NCI-H2171 (cell line): ENCODE measurements at regions not wholly inside any gene's neighbourhood (a gene's known extent, or its start where the extent isn't known, plus 50 kb on each side); places are given as distances from the start of the nearest gene placed in this dataset.

Source experiments
- DNase-seq: peaks from one replicate; lab custom pipeline; 2025; lab: John Stamatoyannopoulos, UW

DNA sequence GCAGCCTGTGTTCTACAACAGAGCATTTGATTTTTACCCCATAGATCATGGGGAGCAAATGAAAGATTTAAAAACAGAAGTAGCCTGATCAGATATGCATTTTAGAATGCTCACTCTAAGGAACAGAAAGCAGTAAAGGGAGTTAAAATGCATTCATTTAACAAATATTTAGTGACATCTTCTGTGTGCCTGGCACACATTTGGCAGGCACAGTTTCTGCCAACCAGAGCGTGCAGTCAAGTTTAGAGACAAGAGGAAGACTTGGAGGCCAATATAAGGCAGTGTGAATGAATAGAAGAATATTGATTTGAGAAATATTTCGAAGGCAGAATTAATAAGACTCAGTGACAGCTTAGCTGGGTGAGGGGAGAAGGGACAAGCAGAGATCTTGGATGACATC, 210.1 kb downstream of the KDR start:
- no peak for DNase-seq

- DNase-seq: no peak
Observed at GRCh38 chr4:54914781-54915180, 210.6 kb downstream of the KDR start.

DNA sequence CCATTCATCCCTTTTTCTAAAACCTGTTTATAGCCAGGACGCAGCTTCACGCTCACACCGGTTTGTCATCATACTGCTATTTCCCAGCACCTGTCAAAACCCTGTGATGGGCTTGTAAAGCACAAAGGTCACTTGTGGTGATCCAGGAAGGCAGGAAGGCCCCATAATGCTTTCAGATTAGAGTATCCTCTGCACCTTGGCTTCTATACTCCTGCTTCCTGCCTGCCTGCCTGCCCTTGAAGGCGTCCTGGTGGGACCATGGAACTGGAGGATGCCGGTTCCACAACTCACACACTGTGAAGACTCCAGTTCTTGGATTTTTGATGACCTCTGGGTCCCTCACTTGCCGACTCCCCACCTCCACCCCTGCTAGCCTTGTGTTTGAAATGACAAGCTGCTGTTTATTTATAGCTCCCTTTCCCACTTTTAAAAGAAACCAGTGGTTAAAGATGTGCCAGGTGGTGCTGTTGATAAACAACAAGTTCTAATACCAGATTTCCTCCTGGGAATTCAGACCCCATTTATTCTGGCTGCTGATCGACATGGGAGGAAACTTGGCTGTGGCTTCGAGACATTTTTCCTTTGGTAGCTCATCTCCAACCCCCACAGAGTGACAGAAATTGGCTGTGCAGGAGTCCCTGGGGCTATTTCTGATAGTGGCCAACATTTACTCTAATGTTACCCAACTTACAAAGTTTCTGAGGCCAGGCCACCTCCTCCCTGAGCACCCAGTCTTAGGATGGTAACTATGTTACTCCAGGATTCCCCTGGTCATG, 211.5 kb downstream of the KDR start:
- peak; percentile 19 for DNase-seq

DNA sequence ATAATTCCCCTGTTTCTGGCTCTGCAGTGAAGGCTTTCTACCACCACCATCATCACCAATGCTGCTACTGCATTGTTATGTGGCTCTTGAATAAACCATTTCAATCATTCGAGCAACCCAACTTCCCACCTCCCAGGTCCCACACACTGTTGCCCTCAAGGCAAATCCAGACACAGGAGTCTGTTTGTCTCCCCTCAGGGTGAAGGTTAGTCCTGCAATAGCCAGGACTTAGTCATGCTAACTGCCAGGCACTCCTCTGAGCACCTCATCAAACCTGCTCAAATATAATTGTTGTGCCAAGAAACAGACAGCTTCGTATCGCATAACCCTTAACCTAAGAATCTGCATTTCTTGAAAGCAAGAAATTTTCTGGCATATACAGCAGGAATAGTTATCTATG, 213.2 kb downstream of the KDR start:
- no peak for DNase-seq

DNA sequence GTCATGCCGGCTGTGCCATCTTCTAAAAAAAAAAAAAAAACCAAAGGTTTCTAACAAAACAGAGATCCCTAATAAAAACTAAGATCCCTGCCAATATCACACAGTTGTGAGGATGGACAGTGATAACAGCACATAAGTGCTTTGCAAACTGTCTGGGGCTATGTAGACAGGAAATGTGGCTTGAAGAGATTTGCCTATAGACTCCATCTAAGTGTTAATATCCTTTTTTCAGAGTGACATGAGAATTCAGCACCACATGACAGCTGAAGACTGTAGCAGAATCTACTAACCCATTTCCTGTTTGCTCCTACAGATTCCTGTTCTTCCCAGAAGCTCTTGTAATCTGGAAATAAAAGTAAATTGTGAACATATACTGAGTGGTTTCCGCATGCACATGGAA, 215.4 kb downstream of the KDR start:
- DNase-seq: no peak

GRCh38 chr4:54908763-54909162, 216.6 kb downstream of the KDR start:
- DNase-seq: no peak

DNA sequence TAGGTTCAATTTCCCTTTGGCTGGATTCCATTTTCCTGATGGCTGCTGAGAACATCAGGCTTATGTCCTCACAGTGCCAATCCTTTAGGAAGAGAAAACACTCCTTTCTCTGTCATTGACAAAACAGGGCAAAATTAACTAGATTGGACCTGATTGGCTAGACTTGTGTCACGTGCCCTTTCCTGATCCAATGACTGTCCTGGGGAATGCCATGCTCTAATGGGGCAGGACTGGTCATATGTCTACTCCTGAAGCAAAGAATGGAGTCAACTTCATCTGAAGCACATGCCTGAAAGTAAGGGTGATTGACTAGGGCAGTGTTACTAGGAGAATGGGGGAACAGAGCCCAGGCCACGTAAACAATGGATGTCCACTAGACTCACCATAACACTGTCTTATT, 220.4 kb downstream of the KDR start:
- no peak for DNase-seq

GRCh38 chr4:54902976-54903375, 222.4 kb downstream of the KDR start:
- no peak for DNase-seq

DNA sequence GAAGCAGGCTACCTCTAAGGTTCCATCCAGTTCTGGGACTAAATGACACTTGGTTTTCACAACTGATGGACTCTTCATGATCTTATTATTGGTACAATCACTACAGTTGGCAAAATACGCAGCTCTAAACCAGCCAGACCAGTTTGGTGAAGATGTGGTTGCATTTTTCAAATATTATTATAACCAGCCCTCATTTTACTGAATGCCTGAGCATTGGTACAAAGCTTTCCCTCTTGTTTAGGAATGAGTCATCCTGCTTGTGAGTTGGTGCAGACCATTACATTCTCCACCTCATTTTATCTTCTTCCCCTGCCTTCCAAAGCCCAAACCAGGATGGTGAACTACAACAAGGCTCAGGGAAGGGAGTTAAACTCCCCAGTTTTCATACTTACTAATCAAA, 223.1 kb downstream of the KDR start:
- no peak for DNase-seq

DNA sequence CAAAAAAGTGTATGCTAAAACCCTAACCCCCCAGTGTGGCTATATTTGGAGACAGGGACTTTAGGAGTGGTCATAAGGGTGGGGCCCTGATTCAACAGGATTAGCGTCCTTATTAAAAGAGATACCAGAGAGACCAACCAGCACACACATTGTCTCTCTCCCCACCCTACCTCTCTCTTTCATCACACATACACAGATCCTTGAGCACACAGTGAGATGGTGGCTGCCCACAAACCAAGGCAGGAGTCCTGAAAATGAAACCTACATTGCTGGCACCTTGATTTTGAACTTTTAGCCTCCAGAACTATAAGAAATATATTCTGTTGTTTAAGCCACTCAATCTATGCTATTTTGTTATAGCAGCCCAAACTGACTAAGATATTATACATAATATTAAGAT, 224.2 kb downstream of the KDR start:
- DNase-seq: no peak

DNA sequence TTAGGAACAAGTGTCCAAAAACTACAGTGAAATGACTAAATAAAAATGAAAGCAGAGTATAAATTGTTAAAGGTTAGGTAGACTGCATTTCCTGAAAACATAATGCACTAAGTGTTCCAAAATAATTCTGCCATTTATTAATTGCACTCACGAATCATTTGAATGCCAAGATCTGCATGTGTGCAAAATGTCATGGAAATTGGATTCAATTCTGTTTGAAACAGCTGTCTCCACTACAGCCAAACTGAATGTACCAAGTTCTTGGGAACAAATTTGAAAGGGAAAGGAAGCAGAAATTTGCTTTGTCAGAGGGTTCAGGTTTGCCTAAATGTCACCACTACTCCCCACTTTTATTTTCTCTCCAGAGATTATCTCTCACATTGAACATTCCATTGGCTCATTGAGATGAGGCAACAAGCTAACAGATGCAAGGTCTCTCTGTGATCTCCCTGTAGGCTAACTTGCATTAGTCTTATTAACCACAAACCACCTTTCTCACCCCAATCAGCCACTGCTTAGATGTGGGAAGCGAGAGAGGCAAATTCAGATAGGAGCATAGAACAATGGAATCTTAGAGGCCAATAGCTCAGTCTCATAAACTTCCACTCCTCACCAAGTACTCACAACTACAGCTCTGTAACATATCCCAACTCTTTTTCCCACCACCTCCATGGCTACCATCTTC, 226.6 kb downstream of the KDR start:
- no peak for DNase-seq

- DNase-seq: no peak
Observed at GRCh38 chr4:54898056-54898562, 227.3 kb downstream of the KDR start.

GRCh38 chr4:54897590-54897989, 227.8 kb downstream of the KDR start:
- no peak for DNase-seq

DNA sequence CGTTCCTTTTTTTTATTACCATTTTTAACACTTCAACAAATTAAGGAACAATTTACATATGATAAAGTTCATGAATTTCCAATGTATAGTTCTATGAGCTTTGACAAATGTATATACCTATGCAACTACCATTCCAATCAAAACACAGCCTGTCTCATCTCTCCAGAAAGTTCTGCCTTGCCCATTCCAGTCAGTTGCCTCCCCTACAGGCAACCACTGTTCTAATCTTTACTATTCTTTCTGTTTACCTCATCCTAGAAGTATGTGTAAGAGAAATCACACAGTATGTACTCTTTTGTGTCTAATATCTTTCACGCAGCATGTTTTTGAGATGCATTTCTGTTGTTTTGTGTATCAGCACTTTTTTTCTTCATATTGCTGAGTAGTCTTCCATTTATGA, 224.9 kb downstream of the KIT start:
- DNase-seq: no peak

DNA sequence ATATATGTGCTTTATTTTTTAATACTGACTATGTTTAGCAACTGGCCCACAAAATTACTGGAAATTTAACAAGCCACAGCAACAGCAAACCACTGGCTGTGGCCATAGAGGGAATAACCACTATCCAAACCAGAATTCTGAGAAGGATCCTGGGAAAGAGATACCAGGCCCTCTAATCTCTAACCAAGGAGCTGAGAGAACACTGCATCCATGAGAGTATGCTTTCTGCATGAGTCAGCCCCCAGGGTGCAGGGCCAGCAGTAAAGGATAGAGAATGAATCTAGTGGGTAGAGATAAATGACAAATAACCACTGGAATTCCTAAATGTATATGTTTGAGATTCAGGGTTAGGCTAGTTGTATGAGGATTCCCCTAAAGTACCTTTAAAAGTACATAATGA, 221.8 kb downstream of the KIT start:
- DNase-seq: no peak

- DNase-seq: no peak
Observed at GRCh38 chr4:54877006-54877405, 219.2 kb downstream of the KIT start.

- DNase-seq: no peak
Observed at GRCh38 chr4:54872261-54872660, 214.5 kb downstream of the KIT start.

DNA sequence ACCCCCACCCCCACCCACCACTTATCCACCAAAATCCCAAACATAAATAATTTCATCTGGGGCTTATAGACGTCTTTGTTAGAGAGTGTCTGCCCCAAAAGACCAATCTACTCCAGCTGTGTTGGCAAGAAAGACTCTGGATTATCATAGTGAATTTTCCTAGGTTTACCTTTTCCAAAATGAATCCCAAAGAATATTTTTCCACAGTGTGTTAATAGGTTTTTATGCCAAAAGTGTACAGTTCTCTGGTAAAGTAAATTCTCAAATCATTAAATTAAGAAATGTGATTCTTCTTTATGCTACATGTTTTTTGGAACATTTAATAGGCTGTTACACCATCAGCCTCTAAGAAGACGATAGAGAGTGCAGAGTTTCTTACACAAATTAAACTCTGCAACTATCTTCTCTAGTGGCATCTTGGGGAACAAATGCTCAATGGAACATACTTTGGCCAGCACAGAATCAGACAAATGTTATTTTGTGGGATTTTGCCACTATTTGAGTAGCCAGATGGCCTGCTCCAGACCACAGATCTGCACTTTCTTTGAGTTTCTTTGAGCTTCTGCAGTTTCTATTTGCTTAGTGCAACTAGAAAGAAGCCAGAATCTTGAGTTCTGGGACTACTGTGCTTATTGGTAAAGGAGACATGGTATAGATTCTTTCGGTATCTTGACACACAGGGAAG, 206.0 kb downstream of the KIT start:
- no peak for DNase-seq

DNA sequence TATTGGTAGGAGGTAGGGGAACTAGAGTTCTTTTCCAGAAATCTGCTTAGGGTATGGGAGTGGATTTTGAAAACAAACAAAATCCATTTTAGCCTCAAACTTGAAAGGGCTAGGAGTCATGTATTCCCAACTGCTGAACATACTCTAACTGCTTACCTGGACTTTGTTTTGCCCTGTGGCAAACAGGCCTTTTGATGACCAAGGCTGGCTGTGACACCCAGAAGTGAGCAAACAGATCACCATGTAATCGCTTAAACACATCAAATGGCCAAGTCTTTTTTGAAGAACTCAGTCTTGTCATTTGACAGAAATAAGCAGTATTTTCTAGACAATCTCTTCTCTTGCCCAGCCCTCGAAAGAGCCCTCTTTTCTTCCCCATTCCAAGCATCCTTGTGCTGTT, 203.4 kb downstream of the KIT start:
- DNase-seq: no peak

DNA sequence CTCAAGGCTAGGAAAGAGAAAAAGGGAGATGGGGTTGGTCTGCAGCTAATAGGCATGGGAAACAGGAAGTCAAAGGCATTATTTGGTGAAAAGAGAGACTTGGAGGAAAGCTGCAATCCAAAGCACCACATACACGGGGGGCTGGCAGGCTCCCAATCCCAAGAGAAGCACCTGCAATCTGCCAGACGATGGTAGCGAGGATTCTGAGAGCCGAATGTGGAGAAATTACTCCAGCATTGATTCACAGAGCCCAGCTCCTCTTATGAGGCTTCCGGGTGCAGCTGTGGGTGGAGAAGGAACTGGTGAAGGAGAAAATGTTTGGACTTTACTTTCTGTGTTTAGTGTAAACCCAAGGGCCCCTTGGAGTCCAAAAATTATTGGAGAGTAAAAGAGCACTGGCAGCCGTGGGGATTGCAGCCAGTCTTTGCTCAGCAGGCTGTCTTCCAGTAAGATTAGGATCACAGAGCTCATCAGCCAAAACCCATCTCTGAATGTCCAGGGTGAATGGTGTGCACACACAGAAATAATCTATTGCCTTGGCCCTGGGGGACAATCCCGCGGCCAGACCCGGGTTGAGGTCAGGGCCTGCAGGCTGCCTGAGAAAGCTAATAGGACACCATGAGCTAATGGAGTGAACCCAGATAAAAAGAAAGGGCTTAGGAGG, 197.6 kb downstream of the KIT start:
- DNase-seq: no peak

GRCh38 chr4:54852602-54853001, 194.8 kb downstream of the KIT start:
- DNase-seq: no peak

GRCh38 chr4:54852054-54852453, 194.3 kb downstream of the KIT start:
- no peak for DNase-seq

- DNase-seq: no peak
Observed at GRCh38 chr4:54844911-54845310, 187.2 kb downstream of the KIT start.
